GM12878 (cell line): ENCODE measurements at regions not wholly inside any gene's neighbourhood (a gene's known extent, or its start where the extent isn't known, plus 50 kb on each side); places are given as distances from the start of the nearest gene placed in this dataset.

Source experiments
- ATAC-seq: fragments of 200-7000 bp; cut with Tn5 transposase; 3 replicates; pipeline ENCODE4 v1.9.1; 2020; ENCODE audit warnings: mild to moderate bottlenecking, moderate library complexity
- BruUV-seq: library from RNA; stranded (reverse); fragments of 400-500 nt; replicated peaks from 2 replicates; lab custom pipeline; 2021; lab: Mats Ljungman, UMichigan
- CTCF ChIA-PET: fragments of 300-600 bp; sonication (Branson Sonifier 250); formaldehyde crosslinking; extraction: SDS; loops from one replicate; lab custom pipeline; 2021; ENCODE audit warnings: inconsistent platforms; lab: Yijun Ruan, JAX
- POLR2A ChIA-PET: fragments of 350-600 bp; formaldehyde crosslinking; extraction: SDS; loops from one replicate; lab custom pipeline; 2021; ENCODE audit warnings: inconsistent platforms; lab: Charles Lee
- RAD21 ChIA-PET: fragments of 300-600 bp; sonication (Branson Sonifier 250); formaldehyde crosslinking; loops from one replicate; lab custom pipeline; 2023; ENCODE audit warnings: antibody characterized with exemption; ENCODE audit not compliant: unreplicated experiment; lab: Charles Lee
- SMC1A ChIA-PET: fragments of 300-600 bp; sonication (Branson Sonifier 250); formaldehyde crosslinking; loops from one replicate; lab custom pipeline; 2023; ENCODE audit not compliant: unreplicated experiment, uncharacterized antibody; lab: Charles Lee
- DNase-seq: peaks from one replicate; pipeline ENCODE4 v3.0.0-alpha.2; 2011; ENCODE audit warnings: low read depth, low spot score
- FAIRE-seq: peaks from 3 replicates; lab custom pipeline; 2011; peaks lifted over from hg19 to GRCh38; lab: Jason Lieb, UNC
- H2AFZ ChIP-seq: 2 replicates; pipeline ENCODE4 v1.6.0; 2011; ENCODE audit warnings: low read depth, low read length, control low read depth; ENCODE audit not compliant: control insufficient read depth
- H3K27ac ChIP-seq: 2 replicates; pipeline ENCODE4 v1.5.1; 2011; ENCODE audit warnings: control low read depth; ENCODE audit not compliant: control insufficient read depth, insufficient read depth
- H3K27me3 ChIP-seq, 2 experiments: replicated peaks in 1 of 2; 2 replicates each; pipeline versions ENCODE4 v1.6.0 to v1.6.1; 2011; ENCODE audit warnings: low read length in 1 of 2; ENCODE audit not compliant: control insufficient read depth in 2 of 2, insufficient read depth in 2 of 2
- H3K36me3 ChIP-seq, 2 experiments: 2 replicates each; pipeline ENCODE4 v1.5.1; 2011; ENCODE audit warnings: low read length in 1 of 2; ENCODE audit not compliant: control insufficient read depth in 2 of 2, insufficient read depth in 2 of 2
- H3K4me1 ChIP-seq: 2 replicates; pipeline ENCODE4 v1.6.1; 2011; ENCODE audit warnings: mild to moderate bottlenecking, low read length, moderate library complexity, mixed read lengths; ENCODE audit not compliant: control insufficient read depth, insufficient read depth
- H3K4me2 ChIP-seq: 2 replicates; pipeline ENCODE4 v1.6.0; 2011; ENCODE audit warnings: control low read depth; ENCODE audit not compliant: control insufficient read depth, insufficient read depth
- H3K4me3 ChIP-seq: fragments of 200-600 bp; sonication (generic); 2 replicates; pipeline ENCODE4 v1.5.1; 2016
- H3K79me2 ChIP-seq: 2 replicates; pipeline ENCODE4 v1.6.0; 2011; ENCODE audit warnings: low read length; ENCODE audit not compliant: control insufficient read depth, insufficient read depth
- H3K9ac ChIP-seq: 2 replicates; pipeline ENCODE4 v1.8.0; 2011; ENCODE audit warnings: low read length, control low read depth, mixed read lengths; ENCODE audit not compliant: control insufficient read depth, insufficient read depth
- H3K9me3 ChIP-seq: replicated peaks from 3 replicates; pipeline ENCODE4 v1.5.1; 2011; ENCODE audit warnings: mild to moderate bottlenecking, low read length; ENCODE audit not compliant: control insufficient read depth, insufficient read depth
- H4K20me1 ChIP-seq: 2 replicates; pipeline ENCODE4 v1.6.0; 2011; ENCODE audit not compliant: control insufficient read depth, insufficient read depth
- BCLAF1 ChIP-seq: fragments of 450-650 bp; IDR thresholded peaks from 2 replicates; pipeline ENCODE4 v1.6.1; 2017; ENCODE audit warnings: antibody characterized with exemption, mild to moderate bottlenecking, moderate library complexity
- E4F1 ChIP-seq: fragments of 450-650 bp; IDR thresholded peaks from 2 replicates; pipeline ENCODE4 v1.6.1; 2018; ENCODE audit warnings: borderline replicate concordance, mild to moderate bottlenecking; ENCODE audit not compliant: partially characterized antibody
- LARP7 ChIP-seq: fragments of 450-650 bp; IDR thresholded peaks from 2 replicates; pipeline ENCODE4 v1.6.1; 2017; ENCODE audit warnings: mild to moderate bottlenecking
- NFYB ChIP-seq: IDR thresholded peaks from 2 replicates; pipeline ENCODE4 v1.6.1; 2011; ENCODE audit warnings: low read depth, mild to moderate bottlenecking, low read length, improper control_type of control experiment, moderate library complexity; ENCODE audit not compliant: insufficient read depth
- NR2C1 ChIP-seq: fragments of 450-650 bp; IDR thresholded peaks from 2 replicates; pipeline ENCODE4 v1.6.1; 2017; ENCODE audit warnings: antibody characterized with exemption, mild to moderate bottlenecking, moderate library complexity
- POLR2AphosphoS5 ChIP-seq: IDR thresholded peaks from 2 replicates; pipeline ENCODE4 v1.6.1; 2011; ENCODE audit warnings: mild to moderate bottlenecking, low read length, inconsistent platforms
- ZBTB4 ChIP-seq: fragments of 450-650 bp; formaldehyde crosslinking; IDR thresholded peaks from 2 replicates; pipeline ENCODE4 v1.4.0; 2022; ENCODE audit warnings: mild to moderate bottlenecking, moderate library complexity
- ZNF24 ChIP-seq: fragments of 450-650 bp; IDR thresholded peaks from 2 replicates; pipeline ENCODE4 v1.6.1; 2017; ENCODE audit warnings: antibody characterized with exemption, mild to moderate bottlenecking
- ZNF384 ChIP-seq: IDR thresholded peaks from 2 replicates; pipeline ENCODE4 v1.6.1; 2012; ENCODE audit warnings: low read depth, mild to moderate bottlenecking, low read length, improper control_type of control experiment, borderline replicate concordance
- ZNF687 ChIP-seq: fragments of 450-650 bp; IDR thresholded peaks from 2 replicates; pipeline ENCODE4 v1.6.1; 2017; ENCODE audit warnings: mild to moderate bottlenecking, moderate library complexity
- WGBS: methylation state at CpG from one replicate; pipeline ENCODE4 v1.1.6; 2016; ENCODE audit warnings: low lambda C conversion rate; ENCODE audit not compliant: insufficient replicate concordance, insufficient coverage; ENCODE audit errors: missing lambda C conversion rate; 5-methylcytosine and 5-hydroxymethylcytosine counted together
- in situ Hi-C: fragments of 300-500 bp; cut with MboI; formaldehyde crosslinking; loops from 9 replicates; pipeline ENCODE4 v1.14.3; 2018; ENCODE audit warnings: mixed read lengths
- intact Hi-C: fragments of 100-400 bp; cut with micrococcal nuclease; formaldehyde crosslinking; loops from one replicate; pipeline ENCODE4 v1.14.2; 2022; ENCODE audit not compliant: unreplicated experiment

- FAIRE-seq (no peak), ATAC-seq (no peak)
- WGBS = 0% methylated on average over 1 of the region's 1 CpG
- no peaks in the 10 kb centered on the region for H4K20me1 ChIP-seq
- H3K4me3 ChIP-seq = no peak overlapping the region
- H3K4me2 ChIP-seq = no peak overlapping the region
- ChIA-PET CTCF (interaction anchor here (1.7 to 3.3 kb wide), 3 partner anchors 12 to 590 kb away, joined by 5 to 17 read pairs (median 7); no protein-coding TSS in a partner anchor), POLR2A (no interaction called here), SMC1A (interaction anchor here (0.6 to 2.7 kb wide), 8 partner anchors 11 to 619 kb away, joined by 3 to 22 read pairs (median 4); no protein-coding TSS in a partner anchor)
- no peaks in the 10 kb centered on the region for H3K36me3 ChIP-seq
- in situ Hi-C loops = no loop called here
- BruUV-seq = no TSS peak
- no peaks in the 10 kb centered on the region for H3K79me2 ChIP-seq
- intact Hi-C loops = loop anchor here (5.0 kb wide), 1 partner anchor 591 kb away; no protein-coding TSS in a partner anchor
- H3K27ac ChIP-seq = no peak overlapping the region
- H3K9me3 ChIP-seq = no peaks in the 10 kb centered on the region
- TF ChIP-seq NR2C1 = no peak
- TF ChIP-seq ZNF384 = no peak
- no peak for TF ChIP-seq E4F1
- no peak for TF ChIP-seq ZNF687
- TF ChIP-seq ZBTB4 (CRISPR knock-in tag) = no peak
- no peak for TF ChIP-seq POLR2AphosphoS5
- TF ChIP-seq ZNF24 = no peak
- no peak for TF ChIP-seq BCLAF1
- no peak for TF ChIP-seq LARP7
- TF ChIP-seq NFYB = no peak
- TF ChIP-seq, all 136 proteins: peak for 0
- DNase-seq = no peak
- no peaks in the 10 kb centered on the region; a peak in 1 of 4 replicates for H3K27me3 ChIP-seq
- RAD21 ChIA-PET = interaction anchor here (1.2 to 3.4 kb wide), 2 partner anchors 388 to 590 kb away, joined by 4 to 21 read pairs; no protein-coding TSS in a partner anchor
- no peak overlapping the region for H2AFZ ChIP-seq
- H3K9ac ChIP-seq = no peak overlapping the region
- H3K4me1 ChIP-seq = no peaks in the 10 kb centered on the region
Measured at GRCh38 chr6:119738425-119738824, 388.9 kb upstream of the MAN1A1 start.
